HT-29 (cell line): ENCODE measurements at regions not wholly inside any gene's neighbourhood (a gene's known extent, or its start where the extent isn't known, plus 50 kb on each side); places are given as distances from the start of the nearest gene placed in this dataset.

ENCODE experiments used
- DNase-seq: peaks from one replicate; pipeline ENCODE4 v3.0.0-alpha.2; 2015; ENCODE audit warnings: low spot score

DNA sequence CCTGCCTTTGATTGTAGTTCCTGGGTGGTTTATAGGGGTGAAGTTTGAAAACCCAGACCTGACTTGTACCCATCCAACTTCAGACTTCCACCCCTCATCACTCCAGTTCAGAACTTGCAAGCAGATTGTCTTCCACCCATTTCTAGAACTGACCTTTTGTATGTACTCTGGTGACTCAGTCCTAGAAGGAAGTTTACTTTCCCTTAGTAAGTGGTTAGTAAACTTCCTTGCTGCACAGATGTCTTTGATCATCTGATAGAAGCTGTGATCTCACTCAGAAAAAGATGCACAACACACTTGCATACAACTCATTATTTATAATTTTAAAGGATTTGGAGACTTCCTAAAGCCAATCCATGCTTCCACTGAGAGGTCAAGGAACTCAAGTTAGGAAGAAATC, 368.0 kb downstream of the MFSD1 start:
- peak; percentile 73 for DNase-seq

DNA sequence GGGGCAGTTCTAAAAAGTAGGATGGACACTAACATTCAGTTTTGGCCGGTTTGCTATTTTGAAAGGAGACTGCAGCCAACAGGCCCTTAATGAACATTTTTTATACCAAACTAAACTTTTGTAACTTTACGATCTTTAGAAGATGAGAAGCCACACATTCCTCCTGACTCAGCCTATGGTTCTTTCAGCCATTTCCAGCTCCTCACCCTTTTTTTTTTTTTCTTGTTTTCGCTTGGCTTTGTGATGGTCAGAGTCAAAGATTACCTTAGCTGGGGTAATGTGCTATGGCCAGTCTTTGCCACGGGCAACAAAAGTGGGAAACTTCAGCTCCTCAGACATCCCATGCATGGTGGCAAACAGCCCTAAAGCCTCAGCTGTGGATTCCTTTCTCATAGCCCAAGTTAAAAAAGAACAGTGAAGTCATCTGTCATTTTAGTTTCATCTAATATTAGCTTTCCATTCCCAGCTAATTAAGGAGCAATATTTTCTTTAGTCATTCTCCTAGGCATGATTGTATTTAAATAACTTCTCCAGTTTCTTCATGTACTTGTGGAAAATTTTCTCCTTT, 368.7 kb downstream of the MFSD1 start:
- DNase-seq, result no peak

DNA sequence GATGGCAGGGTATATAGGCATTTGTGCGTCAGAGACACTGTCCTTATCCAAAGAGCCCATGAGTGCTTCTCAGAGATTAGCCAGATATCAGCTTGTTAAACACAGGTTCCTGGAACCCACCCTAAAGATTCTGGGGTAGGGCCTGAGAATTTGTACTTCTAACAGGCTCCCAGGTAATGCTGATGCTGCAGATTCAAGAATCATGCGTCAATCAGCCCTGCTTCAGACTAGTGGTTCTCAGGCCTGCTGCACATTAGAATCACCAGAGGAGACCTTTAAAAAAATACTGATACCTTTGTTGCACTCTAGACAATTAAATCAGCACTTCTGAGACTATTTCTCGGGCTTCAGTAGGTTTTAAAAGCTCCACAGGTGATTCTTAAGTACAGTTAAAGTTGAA, 369.5 kb downstream of the MFSD1 start:
- no peak for DNase-seq

DNA sequence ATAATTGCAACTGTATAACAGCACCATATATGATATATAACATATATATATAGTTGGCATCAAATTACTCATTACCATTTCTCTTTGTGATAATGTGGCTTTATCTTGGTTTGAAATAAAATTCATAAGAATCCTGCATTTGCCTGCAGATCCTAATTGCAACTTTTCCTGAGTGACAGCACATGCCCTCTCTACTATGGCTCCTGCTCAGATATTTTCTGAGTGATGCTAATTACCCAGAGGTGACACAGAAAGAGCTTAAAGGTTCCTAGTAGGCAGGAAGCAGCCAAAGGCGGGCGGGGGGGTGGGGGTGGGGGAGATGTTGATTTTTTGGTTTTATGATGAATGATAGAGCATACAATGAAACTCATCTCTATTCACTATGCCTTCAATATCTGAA, 370.6 kb downstream of the MFSD1 start:
- DNase-seq, result no peak

DNA sequence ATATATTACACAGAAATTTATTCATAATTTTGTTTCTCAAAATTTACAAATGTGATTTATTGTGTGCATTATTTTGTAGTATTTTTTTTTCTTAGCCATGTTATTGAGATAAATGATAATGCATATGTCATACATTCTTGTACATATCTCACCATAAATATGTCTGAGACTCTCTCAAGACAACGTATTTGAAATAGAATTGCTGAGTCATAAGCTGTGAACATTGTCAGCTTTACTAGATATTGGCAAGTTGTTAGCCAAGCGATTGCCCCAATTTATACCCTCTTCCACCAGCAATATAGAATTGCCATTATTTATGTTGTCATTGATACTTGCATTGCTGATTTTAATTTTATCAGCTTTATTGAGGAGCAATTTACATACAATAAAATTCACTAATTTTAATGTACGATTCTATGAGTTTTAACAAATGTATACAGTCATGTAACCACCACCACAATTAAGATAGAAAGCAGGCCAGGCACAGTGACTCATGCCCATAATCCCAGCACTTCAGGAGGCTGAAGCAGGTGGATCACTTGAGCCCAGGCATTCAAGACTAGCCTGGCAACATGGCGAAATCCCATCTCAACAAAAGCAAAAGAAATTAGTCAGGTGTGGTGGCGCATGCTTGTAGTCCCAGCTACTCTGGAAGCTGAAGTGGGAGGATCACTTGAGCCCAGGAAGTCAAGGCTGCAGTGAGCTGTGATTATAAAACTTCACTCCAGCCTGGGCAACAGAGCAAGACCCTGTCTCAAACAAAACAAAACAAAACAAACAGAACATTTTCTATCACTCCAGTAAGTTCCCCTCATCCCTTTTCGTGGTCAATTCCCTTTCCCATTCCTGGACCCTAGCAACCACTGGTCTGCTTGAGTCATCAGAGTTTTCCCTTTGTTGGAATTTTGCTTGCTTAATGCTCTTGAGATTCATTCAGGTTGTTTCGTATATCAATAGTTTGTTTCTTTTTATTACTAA, 373.1 kb downstream of the MFSD1 start:
- peak; percentile 43 for DNase-seq

DNA sequence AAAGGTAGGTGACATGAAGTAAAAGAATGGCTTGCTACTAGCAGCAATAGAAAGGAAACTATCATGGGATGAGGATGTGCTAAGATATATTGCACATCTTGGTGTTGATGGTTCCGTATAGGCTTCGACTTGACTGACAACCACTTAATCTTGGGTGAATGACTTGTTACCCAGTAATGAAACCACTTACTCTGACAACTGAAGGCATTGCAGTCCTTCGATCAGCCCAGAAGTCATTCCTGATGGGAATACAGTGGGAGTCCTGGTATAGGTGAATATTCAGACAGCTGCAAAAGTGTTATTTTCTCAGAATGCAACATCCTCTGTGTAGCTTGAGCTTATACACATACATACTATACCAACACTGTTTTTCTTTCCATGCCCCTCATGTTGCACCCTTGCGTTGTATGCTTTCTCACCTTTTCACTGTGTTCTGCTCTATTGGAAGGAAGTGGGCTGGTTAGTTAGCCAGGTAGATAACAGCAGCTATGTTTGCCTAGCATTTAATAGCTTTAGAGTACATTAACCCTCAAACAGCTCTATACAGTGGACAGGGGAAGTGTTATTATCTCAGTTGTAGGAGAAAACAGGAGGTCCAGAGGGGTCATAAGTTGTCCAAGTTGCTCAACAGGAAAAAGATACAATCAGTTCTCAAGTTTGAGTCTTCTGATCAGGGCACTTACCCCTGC, 376.5 kb downstream of the MFSD1 start:
- peak; percentile 49 for DNase-seq

DNA sequence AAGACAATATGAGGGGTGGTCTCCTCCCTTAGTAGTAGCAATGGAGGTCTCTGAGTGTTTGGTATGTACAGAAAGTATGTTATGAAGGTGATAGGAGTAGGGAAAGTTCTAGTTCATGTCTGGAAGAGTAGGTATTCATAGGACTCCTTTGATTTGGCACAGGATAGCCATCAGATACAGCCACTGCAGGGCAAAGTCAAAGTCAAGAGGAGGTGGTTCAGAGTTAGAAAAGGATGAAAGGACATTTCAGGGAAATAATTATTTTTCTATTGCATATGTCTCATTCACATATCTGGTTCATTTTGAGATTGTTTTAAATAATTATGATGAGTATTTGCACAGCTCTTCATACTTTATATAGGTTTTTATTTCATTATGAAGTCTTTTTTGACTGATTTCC, 381.1 kb downstream of the MFSD1 start:
- no peak for DNase-seq

DNA sequence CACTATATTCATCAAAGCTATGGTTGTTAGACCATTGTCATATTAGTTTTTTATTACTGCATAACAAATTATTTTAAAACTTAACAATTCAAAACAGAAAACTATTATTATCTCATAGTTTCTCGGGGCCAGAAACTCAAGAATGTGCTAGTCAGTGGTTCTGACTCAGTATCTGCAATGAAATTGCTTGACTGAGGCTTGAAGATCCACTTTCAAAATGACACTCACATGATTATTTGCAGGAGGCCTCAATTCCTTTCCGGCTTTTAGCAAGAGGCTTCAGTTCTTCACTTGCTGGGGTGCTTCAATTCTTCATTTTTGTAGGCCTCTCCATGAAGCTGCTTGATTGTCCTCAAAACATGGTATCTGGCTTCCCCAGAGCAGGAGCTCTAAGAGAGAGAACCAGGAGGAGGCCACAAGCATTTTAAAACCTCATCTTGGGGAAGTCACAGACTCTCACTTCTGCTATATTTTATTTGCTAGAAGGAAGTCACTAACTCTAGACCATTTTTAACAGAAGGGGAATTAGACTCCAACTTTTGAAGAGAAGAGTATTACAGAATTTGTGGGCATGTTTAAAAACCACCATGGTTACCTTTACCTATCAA, 383.7 kb downstream of the MFSD1 start:
- DNase-seq, result no peak

DNA sequence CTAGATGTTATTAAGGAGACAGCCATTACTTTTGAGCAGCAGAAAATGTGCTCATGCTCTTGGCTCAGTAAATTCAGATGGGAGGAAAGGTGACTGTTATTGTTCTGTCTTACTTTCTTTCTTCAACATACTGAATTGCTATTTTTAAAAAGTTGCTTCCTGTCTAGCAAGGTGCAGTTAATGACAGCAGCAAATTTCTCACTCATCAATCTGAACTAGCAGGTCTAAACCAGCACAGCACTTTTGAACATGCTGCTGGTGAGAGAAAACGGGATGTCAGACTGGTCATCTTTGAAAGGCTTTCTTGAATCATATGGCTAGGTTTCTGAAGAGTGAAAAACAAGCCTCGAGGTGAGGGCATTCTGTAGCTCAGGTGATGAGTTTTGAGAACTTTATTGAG, 384.7 kb downstream of the MFSD1 start:
- no peak for DNase-seq

DNA sequence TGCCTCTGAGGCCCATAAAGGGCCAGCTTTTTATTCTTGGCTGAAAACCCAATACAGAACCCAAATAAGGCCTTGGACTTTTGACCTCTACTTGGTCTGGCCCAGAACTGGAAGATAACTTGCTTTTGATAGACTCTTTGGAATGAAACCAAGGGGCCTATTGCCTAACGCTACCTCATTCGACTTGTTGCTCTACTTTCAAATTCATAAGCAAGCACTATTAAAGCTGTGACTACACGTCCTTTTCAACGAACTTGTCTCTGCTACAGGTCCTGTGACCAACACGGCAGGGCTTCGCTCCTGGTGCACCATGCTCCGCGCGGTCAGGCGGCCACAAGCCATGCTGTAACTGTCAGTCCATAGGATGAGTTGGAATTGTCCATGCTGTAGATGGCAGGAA, 385.4 kb downstream of the MFSD1 start:
- no peak for DNase-seq

DNA sequence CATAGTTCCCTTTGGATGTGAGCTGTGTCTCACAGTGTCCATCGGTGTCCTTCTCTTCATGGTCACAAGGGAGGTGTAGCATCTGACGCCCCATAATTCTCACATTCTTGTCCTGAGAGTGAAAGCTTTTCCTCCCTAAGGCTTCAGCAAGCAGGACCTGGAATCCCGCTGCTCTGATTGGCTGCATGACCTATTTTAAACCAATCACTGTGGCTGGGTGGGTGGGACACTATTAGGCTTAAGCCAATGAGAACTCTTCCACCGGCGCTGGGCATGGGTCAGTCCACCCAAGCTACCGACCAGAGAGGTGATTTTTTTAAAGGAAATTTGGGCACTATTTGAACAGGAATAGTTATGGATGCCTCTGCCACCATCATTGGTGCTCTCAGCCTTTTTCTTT, 385.9 kb downstream of the MFSD1 start:
- no peak for DNase-seq

DNA sequence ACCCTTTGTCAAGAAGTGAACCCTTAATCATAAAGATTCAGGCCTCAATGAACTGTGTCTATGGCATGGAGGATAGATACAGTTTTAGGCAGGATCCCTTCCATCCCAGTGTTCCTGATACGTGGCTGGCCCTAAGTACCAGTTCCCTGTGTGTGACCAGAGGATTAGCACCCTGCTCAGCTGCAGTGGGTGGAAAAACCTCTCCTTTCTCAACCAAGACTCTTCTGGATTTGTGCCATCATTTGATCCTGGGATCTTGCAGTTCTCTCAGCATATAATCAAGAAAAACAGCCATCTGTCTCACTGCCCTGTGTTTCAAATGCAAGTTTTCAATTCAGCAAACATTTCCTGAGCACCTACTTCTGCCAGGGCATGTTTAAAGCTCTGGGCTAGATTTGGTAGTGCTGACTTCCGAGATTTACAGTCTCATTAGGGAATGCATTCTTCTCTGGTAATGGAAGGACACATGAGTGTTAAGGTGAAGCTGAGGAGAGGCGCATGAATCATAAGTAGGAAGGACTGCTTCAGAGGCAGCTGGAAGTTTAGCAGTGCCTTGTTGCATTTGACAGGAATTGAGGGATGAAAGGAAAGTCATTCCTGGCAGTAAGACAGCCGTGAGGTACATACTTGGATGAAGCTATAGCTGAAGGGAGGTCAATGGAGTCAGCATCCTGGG, 388.3 kb downstream of the MFSD1 start:
- DNase-seq, result no peak

DNA sequence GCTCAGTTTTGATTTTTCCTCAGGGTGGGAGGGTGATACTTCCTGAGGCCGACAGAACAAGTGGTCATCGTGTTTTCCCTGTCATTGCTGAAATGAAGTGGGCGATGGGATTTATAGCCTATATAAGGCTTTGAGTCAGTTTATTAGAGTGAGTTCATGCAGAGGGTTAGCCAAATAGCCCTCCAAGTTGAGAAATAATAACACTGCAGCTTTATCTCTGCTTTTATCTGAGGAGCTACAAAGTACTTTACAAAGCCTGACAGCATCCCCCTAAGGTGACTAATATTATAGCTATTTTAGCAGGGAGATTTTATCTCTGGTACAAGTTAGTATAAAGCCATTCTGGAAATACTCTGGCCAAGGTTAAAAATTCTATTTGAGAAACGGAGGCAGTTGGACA, 389.6 kb downstream of the MFSD1 start:
- DNase-seq, result peak; percentile 56

DNA sequence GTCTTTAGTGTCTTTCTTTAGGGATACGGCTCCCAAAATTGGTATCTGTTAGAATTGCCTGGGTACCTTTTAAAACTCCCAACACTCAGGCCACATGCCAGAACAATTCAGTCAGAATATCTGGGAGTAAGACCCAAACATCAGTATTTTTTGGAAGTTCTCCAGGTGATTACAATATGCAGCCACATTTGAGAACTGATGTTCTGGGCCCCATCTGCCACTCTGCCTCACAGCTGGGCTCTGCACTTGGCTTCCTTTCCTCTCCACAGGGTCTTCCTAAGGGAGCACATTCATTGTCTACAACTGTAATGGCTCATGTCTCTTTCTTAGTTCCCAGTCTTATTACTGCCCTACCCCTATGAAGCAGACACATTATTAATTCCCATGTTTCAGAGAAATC, 394.5 kb downstream of the MFSD1 start:
- no peak for DNase-seq

DNA sequence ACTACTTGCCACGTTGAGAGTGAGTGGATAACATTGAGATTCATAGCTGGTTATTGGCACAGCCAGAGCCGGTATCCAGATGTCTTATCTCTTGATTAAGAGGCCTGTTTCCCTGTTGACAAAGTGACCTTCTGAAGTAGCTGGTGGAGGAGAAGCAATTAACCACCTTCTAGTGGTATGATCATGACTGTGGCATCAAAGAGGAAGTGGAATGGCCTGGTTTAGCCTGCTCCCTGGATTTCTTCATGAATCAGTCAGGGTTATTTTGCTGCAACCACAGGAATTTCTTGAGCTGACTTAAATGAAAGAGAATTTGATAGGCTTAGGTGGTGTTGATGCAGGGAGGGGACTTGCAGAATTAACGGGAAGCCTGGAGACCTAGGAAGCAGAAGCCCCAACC, 398.3 kb downstream of the MFSD1 start:
- DNase-seq, result peak; percentile 80

DNA sequence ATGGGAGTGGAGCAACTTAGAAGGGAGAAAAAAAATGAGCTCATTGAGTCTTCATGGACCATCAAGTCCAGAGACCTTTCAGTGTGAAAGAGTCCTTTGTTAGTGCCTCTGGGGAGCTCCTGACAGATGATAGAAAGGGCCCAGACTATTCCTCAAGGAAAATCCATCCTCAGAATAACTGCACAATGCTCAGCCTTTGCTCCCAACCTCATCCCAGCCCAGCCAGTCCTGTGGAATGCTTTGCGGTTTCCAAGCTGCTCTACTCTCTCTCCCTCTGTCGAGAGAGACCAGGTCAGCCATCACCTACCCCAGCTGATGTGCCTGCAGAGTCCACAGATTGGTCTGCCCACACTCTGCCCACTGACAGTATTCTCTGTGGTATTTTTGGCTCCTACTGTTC, 406.2 kb downstream of the MFSD1 start:
- DNase-seq, result no peak

DNA sequence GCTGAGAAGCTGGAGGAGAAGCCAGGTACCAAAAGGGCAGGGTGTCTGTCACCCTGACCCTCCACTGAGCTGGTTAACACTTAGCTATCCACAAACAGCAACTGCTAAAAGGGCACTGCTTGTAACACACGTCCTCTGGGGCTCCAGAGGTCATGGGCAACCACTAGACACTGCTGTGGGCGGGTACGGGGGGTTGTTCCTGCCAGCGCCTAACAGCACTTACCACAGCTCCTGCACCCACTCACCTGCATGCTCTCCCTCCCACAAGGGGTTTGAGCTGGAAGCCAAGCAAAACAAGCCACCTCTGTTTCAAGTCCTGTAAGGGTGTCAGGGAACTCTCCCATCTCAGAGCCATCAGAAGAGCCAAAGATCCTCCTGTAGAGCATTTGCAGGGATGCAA, 407.6 kb downstream of the MFSD1 start:
- no peak for DNase-seq

DNA sequence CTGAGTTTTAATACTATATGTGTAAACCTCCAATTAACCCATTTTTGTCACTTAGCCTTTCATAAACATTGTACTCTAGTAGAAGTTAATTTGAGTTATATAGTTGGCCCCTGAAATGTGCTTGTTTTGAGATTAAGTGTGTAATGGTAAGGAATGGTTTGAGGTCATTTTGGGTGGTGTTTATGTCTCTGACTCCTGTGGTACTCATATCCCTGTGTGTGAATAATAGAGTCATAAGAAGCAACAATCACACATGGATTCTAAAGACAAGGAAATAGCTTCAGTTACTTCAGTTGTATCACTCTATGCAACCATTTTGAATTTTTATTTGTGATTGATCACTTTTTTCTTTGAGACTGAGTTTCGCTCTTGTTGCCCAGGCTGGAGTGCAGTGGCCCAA, 408.5 kb downstream of the MFSD1 start:
- DNase-seq, result no peak

DNA sequence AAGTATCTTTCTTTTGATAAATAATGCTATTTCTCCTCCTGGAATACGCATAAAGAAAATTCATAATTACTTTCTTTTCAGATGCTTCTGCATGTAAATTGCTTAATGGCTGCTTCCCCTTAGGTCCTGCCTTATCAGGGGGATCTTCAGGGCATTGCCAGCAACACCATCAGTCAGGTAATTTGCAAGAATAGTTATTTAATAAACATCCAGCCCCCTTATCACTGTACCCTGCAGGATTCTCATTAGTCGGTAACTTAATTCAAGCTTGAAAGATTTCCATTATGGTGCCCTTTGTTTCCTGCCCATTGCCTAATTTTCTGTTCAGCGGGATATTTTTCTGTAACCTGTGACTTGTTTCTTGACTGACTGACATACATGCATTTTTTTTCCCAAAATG, 414.5 kb downstream of the MFSD1 start:
- no peak for DNase-seq

DNA sequence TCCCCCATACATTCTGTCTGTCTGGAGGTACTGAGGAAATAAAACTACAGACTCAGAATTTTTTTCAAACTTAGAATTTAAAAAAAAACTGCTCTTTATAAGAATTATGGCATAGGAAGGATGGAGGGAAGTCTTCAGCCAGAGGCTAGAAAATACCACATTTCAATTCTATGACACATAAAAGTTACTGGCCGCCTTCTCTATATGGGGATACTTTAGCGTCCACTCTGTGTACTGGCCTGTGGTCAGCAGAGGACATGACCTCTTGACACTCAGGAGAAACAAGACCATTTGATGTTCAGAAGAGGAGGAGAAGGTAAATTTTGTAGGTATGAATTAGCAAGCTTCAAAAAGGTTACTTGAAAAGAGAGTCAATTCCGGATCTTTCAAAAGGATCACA, 417.4 kb downstream of the MFSD1 start:
- no peak for DNase-seq

DNA sequence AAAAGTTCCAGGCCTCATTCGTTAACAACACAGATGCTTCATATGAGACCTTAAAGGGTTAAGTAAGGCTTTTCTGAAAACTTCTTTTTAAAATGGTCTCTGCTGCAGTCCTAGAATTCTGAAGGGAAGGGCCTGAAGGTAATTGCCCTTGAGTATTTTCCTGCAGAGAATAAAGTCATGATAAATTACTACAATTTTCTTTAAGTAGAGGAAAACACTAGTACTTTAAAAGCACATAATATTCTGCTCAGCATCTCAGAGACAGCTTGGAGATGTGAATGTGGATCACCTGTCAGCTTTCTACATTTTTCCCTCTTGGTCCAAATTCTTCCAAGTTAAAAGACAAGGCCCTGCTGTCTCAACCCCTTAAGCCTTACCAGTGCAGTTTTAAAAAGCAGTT, 419.5 kb downstream of the MFSD1 start:
- DNase-seq, result no peak
